Breast epithelium (tissue), 4 donors: ENCODE measurements at regions not wholly inside any gene's neighbourhood (a gene's known extent, or its start where the extent isn't known, plus 50 kb on each side); places are given as distances from the start of the nearest gene placed in this dataset.

ENCODE experiments used
- DNase-seq, 2 donors: peaks; one replicate each; pipeline ENCODE4 v3.0.0-alpha.2; 2019; ENCODE audit warnings: low spot score in 2 of 2
- H3K27ac ChIP-seq, 2 donors: fragments of 200-600 bp; sonication (generic) in 1 of 2; one replicate each; pipeline ENCODE4 v1.5.1; 2016 to 2019; ENCODE audit warnings: mild to moderate bottlenecking in 1 of 2
- H3K27me3 ChIP-seq, 2 donors: fragments of 200-600 bp; sonication (generic) in 1 of 2; one replicate each; pipeline versions ENCODE4 v1.5.1 to v1.6.0; 2017 to 2019; ENCODE audit warnings: control low read depth in 1 of 2, mild to moderate bottlenecking in 1 of 2
- H3K36me3 ChIP-seq: fragments of 200-600 bp; one replicate; pipeline ENCODE4 v1.5.1; 2019
- H3K4me1 ChIP-seq, 2 donors: fragments of 200-600 bp; sonication (generic); one replicate each; pipeline ENCODE4 v1.5.1; 2016 to 2019; ENCODE audit warnings: control low read depth in 1 of 2
- H3K4me3 ChIP-seq, 3 donors: fragments of 200-600 bp; sonication (generic); 1 replicate in 2 of 3; 2 replicates in 1 of 3; pipeline ENCODE4 v1.5.1; 2016 to 2019; ENCODE audit warnings: mild to moderate bottlenecking in 3 of 3, moderate library complexity in 2 of 3
- H3K9me3 ChIP-seq, 2 donors: fragments of 200-600 bp; sonication (generic) in 1 of 2; one replicate each; pipeline ENCODE4 v1.5.1; 2016 to 2019; ENCODE audit warnings: control low read depth in 1 of 2
- POLR2A ChIP-seq: fragments of 450-650 bp; IDR thresholded peaks from one replicate; pipeline ENCODE4 v1.6.1; 2016; ENCODE audit warnings: antibody characterized with exemption, mild to moderate bottlenecking, moderate library complexity
- POLR2AphosphoS5 ChIP-seq, 3 donors: sonication (generic); formaldehyde crosslinking; IDR thresholded peaks; one replicate each; pipeline ENCODE4 v1.6.1; 2017; ENCODE audit warnings: antibody characterized with exemption in 3 of 3
- intact Hi-C: fragments of 100-400 bp; cut with DNase I; formaldehyde crosslinking; loops from one replicate; pipeline ENCODE4 v1.15.1; 2023; ENCODE audit warnings: low total_unique reads
- TF ChIP-seq, protein P1 (sequence below), 3 donors: fragments of 450-650 bp; IDR thresholded peaks; one replicate each; pipeline ENCODE4 v1.5.1; 2016 to 2017; ENCODE audit warnings: antibody characterized with exemption in 3 of 3, mild to moderate bottlenecking in 3 of 3, moderate library complexity in 3 of 3

DNA sequence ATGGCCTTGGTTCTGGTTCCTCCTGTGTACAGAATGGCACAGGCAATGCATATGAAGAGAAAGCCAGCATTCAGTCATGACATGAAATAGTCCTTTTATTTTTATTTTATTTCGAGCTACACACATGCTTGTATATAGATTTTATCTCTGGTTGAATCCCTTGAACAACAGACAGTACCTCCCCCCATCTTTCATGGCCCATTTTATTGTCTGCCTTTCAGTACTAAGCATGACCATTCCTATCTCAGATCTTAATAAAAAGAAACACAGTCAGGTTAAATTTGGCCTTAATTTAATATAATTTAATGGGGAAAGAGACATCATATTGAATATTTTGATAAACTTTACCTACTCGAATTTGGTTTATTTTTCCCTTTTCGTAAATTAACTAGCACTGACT is 76.4 kb upstream of the VANGL1 start:
- TF ChIP-seq POLR2A (no peak), POLR2AphosphoS5 (IDR thresholded peaks at IDR 0.05) (no peak)
- TF ChIP-seq, protein P1, sequence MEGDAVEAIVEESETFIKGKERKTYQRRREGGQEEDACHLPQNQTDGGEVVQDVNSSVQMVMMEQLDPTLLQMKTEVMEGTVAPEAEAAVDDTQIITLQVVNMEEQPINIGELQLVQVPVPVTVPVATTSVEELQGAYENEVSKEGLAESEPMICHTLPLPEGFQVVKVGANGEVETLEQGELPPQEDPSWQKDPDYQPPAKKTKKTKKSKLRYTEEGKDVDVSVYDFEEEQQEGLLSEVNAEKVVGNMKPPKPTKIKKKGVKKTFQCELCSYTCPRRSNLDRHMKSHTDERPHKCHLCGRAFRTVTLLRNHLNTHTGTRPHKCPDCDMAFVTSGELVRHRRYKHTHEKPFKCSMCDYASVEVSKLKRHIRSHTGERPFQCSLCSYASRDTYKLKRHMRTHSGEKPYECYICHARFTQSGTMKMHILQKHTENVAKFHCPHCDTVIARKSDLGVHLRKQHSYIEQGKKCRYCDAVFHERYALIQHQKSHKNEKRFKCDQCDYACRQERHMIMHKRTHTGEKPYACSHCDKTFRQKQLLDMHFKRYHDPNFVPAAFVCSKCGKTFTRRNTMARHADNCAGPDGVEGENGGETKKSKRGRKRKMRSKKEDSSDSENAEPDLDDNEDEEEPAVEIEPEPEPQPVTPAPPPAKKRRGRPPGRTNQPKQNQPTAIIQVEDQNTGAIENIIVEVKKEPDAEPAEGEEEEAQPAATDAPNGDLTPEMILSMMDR (IDR thresholded peaks at IDR 0.05), result no peak
- intact Hi-C loops, result no loop called here
- Histone ChIP-seq H3K36me3 (no peaks in the 10 kb centered on the region), H3K27ac (no peak overlapping the region), H3K4me3 (no peak overlapping the region), H3K4me1 (no peaks in the 10 kb centered on the region), H3K9me3 (peaks cover 3 to 14% of the 10 kb centered on the region in 2 donors), H3K27me3 (peaks cover 0 to 6% of the 10 kb centered on the region in 2 donors)
- DNase-seq, result no peak

DNA sequence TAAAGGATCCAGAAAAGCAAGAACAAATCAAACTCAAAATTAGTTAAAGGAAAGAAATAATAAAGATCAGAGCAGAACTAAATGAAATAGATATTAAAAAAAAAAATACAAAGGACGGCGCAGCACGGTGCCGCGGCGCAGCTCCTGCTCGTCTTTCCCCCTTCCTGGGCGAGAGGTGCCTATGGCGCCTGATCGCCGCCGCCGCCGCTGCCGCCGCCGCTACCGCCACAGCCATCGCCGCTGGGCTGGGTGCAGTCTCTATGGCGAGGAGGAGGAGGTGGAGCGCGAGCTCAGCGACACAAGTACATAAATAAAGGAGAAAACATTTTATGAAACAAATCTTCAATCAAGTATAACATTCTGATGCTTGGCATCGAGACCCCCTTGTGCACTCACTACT is 77.6 kb upstream of the VANGL1 start:
- no peaks in the 10 kb centered on the region for H3K4me1 ChIP-seq
- no peak for DNase-seq
- H3K27me3 ChIP-seq, result peaks cover 0 to 6% of the 10 kb centered on the region in 2 donors
- H3K4me3 ChIP-seq, result no peak overlapping the region
- H3K9me3 ChIP-seq, result peaks cover 3 to 14% of the 10 kb centered on the region in 2 donors
- no peak for TF ChIP-seq POLR2A
- TF ChIP-seq, protein P1 (IDR thresholded peaks at IDR 0.05), result no peak
- TF ChIP-seq POLR2AphosphoS5 (IDR thresholded peaks at IDR 0.05), result no peak
- no peak overlapping the region for H3K27ac ChIP-seq
- no peaks in the 10 kb centered on the region for H3K36me3 ChIP-seq
- intact Hi-C loops, result no loop called here

DNA sequence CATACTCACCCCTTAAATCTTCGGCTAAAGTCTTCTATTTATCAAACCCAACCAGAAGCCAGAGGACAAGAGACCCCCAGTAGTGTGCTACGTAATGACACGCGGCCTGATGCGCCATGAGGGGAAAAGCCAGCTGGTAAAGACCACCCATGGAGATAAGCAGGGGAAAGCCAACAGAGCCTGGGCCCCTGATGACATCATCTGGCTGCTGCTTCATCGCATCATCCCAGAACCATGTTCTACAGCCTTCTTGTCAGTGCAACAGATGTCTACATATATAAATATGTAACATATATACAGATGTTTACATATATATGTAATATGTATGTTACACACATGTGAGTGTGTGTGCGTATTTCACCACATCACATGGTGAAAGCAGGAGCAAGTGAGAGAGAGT is 81.7 kb upstream of the VANGL1 start:
- Histone ChIP-seq H3K27me3 (peaks cover 0 to 9% of the 10 kb centered on the region in 2 donors), H3K4me1 (no peaks in the 10 kb centered on the region), H3K9me3 (no peaks in the 10 kb centered on the region), H3K36me3 (no peaks in the 10 kb centered on the region), H3K27ac (no peak overlapping the region), H3K4me3 (no peak overlapping the region)
- intact Hi-C loops, result no loop called here
- no peak for DNase-seq
- TF ChIP-seq POLR2AphosphoS5 (IDR thresholded peaks at IDR 0.05) (no peak), POLR2A (no peak)
- TF ChIP-seq, protein P1 (IDR thresholded peaks at IDR 0.05), result no peak

DNA sequence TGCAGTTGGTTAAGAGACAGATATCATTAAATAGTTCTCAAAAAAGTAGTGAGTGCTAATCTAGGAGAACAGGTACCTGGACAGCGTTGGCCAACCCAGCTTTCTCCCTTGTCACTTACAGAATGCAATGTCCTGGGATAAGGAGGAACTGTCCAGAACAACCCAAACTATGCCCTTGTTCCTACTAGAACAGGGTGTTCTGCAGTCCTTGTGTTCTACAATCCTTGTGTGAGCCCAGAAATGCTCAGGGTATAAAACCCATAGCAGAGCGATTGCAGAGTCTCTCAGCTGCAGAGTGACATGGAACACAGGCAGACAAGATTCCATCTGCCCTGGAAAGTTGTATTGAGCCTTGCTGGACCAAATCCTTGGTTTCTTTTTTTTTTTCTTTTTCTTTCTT is 83.5 kb upstream of the VANGL1 start:
- intact Hi-C loops, result no loop called here
- TF ChIP-seq POLR2AphosphoS5 (IDR thresholded peaks at IDR 0.05), result no peak
- no peak for TF ChIP-seq POLR2A
- TF ChIP-seq, protein P1 (IDR thresholded peaks at IDR 0.05), result no peak
- Histone ChIP-seq H3K27me3 (peaks cover 0 to 9% of the 10 kb centered on the region in 2 donors), H3K27ac (no peak overlapping the region), H3K9me3 (no peaks in the 10 kb centered on the region), H3K36me3 (no peaks in the 10 kb centered on the region), H3K4me3 (no peak overlapping the region), H3K4me1 (no peaks in the 10 kb centered on the region)
- no peak for DNase-seq

DNA sequence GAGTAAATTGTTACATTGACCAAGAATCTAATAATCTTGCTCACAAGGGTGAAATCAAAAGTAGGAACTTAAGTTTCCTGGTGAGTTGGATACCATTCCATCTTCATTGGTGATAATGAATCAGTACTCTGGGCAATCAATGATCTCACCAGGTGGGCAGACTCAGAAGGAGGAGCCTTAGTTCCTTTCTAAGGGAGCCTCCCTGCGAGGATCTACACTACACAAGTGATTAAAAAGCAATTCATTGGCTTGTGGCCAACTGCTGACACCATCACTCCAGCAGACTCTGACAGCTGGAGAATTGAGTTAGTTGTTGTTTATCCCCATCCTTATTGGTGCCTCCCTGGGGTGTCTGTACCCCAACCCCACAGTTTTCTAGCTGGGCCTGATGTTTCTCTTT is 84.1 kb upstream of the VANGL1 start:
- DNase-seq, result no peak
- Histone ChIP-seq H3K9me3 (no peaks in the 10 kb centered on the region), H3K4me1 (no peaks in the 10 kb centered on the region), H3K27me3 (peaks cover 0 to 9% of the 10 kb centered on the region in 2 donors), H3K27ac (no peak overlapping the region), H3K36me3 (no peaks in the 10 kb centered on the region), H3K4me3 (no peak overlapping the region)
- intact Hi-C loops, result no loop called here
- TF ChIP-seq, protein P1 (IDR thresholded peaks at IDR 0.05), result no peak
- TF ChIP-seq POLR2AphosphoS5 (IDR thresholded peaks at IDR 0.05) (no peak), POLR2A (no peak)
